ENCODE measurements at regions not wholly inside any gene's neighbourhood (a gene's known extent, or its start where the extent isn't known, plus 50 kb on each side); places are given as distances from the start of the nearest gene placed in this dataset.

DNA sequence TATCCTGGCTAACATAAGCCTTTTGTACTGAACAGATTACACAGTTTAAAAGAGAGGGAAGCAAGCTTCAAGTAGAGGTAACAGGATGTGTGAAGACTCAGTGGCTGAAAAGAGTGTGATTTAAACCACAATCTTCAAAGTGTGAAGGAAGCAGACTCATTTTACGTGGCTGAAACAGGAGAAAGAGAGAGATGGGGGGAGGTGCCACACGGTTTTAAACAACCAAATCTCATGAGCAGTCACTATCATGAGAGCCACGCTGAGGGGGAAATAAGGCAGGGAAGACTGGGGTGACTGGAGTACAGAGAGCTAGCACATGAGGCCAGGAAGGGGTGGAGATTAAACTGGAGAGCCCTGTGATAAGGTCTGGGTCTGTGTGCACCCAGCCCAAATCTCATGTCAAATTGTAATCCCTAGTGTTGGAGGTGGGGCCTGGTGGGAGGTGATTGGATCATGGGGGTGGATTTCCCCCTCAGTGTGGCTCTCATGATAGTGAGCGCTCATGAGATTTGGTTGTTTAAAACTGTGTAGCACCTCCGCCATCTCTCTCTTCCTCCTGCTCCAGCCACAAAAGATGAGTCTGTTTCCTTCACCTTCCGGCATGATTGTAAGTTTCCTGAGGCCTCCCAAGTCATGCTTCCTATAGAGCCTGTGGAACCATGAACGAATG lies 318.6 kb upstream of the CD180 start:
- ChIA-PET CTCF (ENCODE audit: partially characterized antibody) (interaction anchor here (0.8 to 1.4 kb wide), 3 partner anchors 12 to 754 kb away, joined by 3 read pairs; partner anchors contain the start of gene PIK3R1), POLR2A (ENCODE audit: partially characterized antibody) (interaction anchor here (0.8 to 2.0 kb wide), 6 partner anchors 9 to 765 kb away, joined by 3 to 6 read pairs (median 4); partner anchors contain the start of gene PIK3R1)
- H3K4me3 ChIP-seq (ENCODE audit: low read length in 2 of 2), result no peak overlapping the region
- intact Hi-C loops (cut with micrococcal nuclease), result loop anchor here (10.0 kb wide), 1 partner anchor 270 kb away; no protein-coding TSS in a partner anchor
- H3K27me3 ChIP-seq (ENCODE audit: insufficient read depth, low read length), result no peaks in the 10 kb centered on the region
- Mint-ChIP-seq H3K27me3 (no peaks in the 10 kb centered on the region), H3K27ac (peak overlapping the region; percentile 25 to 88 (median 74)), H3K36me3 (no peaks in the 10 kb centered on the region), H3K9me3 (peaks cover 0 to 3% (median 0%) of the 10 kb centered on the region in 8 donors), H3K4me1 (peaks cover 41 to 55% (median 48%) of the 10 kb centered on the region in 4 donors), H3K4me3 (peak overlapping the region in 7 of 8 donors; percentile 32 to 75 (median 60))
- H3K27ac ChIP-seq (ENCODE audit: low read depth, low read length), result no peak overlapping the region
- H3K9me3 ChIP-seq (ENCODE audit: control insufficient read depth in 1 of 2, low read length in 2 of 2), result no peaks in the 10 kb centered on the region
- peak; percentile 45 to 64 (median 56) for DNase-seq
- H3K36me3 ChIP-seq (ENCODE audit: insufficient read depth, low read length), result no peaks in the 10 kb centered on the region
- peaks cover 41% of the 10 kb centered on the region for H3K4me1 ChIP-seq (ENCODE audit: insufficient read depth, low read length)

DNA sequence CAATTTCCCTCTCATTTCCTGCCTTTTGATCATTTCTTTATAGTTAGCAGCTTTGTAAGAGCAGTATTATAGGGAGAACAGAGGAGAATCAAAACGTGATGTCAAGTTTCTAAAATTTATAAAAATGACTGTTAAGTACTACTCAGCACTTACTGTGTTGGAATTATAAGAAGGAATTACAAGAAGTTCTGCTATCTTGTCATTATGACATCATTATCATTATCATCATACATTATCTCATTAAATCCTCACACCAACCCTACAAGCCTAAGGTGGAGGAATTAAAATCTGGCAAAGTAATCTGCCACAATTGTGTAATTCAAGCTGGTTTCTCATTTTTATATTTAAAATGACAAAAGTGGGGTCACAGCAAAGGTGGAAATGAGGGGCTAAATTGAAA lies 316.2 kb upstream of the CD180 start:
- Mint-ChIP-seq H3K4me3 (no peak overlapping the region), H3K27ac (no peak overlapping the region), H3K36me3 (no peaks in the 10 kb centered on the region), H3K27me3 (no peaks in the 10 kb centered on the region), H3K9me3 (peaks cover 0 to 11% (median 0%) of the 10 kb centered on the region in 8 donors), H3K4me1 (peaks cover 34 to 53% (median 46%) of the 10 kb centered on the region in 4 donors)
- Histone ChIP-seq H3K27me3 (ENCODE audit: insufficient read depth, low read length) (no peaks in the 10 kb centered on the region), H3K4me3 (ENCODE audit: low read length in 2 of 2) (no peak overlapping the region), H3K36me3 (ENCODE audit: insufficient read depth, low read length) (no peaks in the 10 kb centered on the region), H3K4me1 (ENCODE audit: insufficient read depth, low read length) (peaks cover 29% of the 10 kb centered on the region), H3K27ac (ENCODE audit: low read depth, low read length) (no peak overlapping the region), H3K9me3 (ENCODE audit: control insufficient read depth in 1 of 2, low read length in 2 of 2) (no peaks in the 10 kb centered on the region)
- intact Hi-C loops (cut with micrococcal nuclease), result loop anchor here (10.0 kb wide), 1 partner anchor 268 kb away; no protein-coding TSS in a partner anchor
- POLR2A ChIA-PET (ENCODE audit: partially characterized antibody), result no interaction called here
- CTCF ChIA-PET (ENCODE audit: partially characterized antibody), result no interaction called here
- DNase-seq, result no peak

DNA sequence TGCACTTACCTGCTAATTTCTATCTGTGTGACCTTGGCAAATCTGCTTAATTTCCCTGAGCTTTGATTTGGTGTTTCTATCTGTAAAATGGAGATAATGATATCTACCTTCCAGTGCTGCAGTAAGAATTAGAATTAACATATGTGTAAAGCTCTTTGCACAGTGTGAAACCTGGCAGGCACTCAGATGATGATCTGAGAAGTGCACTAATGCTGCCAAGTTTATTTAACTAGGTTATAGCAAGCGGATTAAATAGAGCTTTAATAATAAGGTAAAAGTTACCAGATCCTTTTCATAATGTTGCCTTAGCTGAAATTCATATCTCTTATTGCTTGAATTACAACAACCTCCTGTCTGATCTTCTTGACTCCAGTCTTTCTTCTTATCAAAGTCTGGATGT lies 315.3 kb upstream of the CD180 start:
- ChIA-PET POLR2A (ENCODE audit: partially characterized antibody) (no interaction called here), CTCF (ENCODE audit: partially characterized antibody) (no interaction called here)
- no peak for DNase-seq
- Histone ChIP-seq H3K36me3 (ENCODE audit: insufficient read depth, low read length) (no peaks in the 10 kb centered on the region), H3K4me3 (ENCODE audit: low read length in 2 of 2) (no peak overlapping the region), H3K27ac (ENCODE audit: low read depth, low read length) (no peak overlapping the region), H3K27me3 (ENCODE audit: insufficient read depth, low read length) (no peaks in the 10 kb centered on the region), H3K9me3 (ENCODE audit: control insufficient read depth in 1 of 2, low read length in 2 of 2) (no peaks in the 10 kb centered on the region), H3K4me1 (ENCODE audit: insufficient read depth, low read length) (peaks cover 29% of the 10 kb centered on the region)
- H3K36me3 Mint-ChIP-seq, result no peaks in the 10 kb centered on the region
- H3K4me3 Mint-ChIP-seq, result no peak overlapping the region
- peak overlapping the region in 1 of 7 donors; percentile 27 for H3K27ac Mint-ChIP-seq
- no peaks in the 10 kb centered on the region for H3K27me3 Mint-ChIP-seq
- peaks cover 0 to 11% (median 0%) of the 10 kb centered on the region in 8 donors for H3K9me3 Mint-ChIP-seq
- intact Hi-C loops (cut with micrococcal nuclease), result loop anchor here (10.0 kb wide), 1 partner anchor 267 kb away; no protein-coding TSS in a partner anchor
- peaks cover 31 to 53% (median 45%) of the 10 kb centered on the region in 4 donors for H3K4me1 Mint-ChIP-seq

DNA sequence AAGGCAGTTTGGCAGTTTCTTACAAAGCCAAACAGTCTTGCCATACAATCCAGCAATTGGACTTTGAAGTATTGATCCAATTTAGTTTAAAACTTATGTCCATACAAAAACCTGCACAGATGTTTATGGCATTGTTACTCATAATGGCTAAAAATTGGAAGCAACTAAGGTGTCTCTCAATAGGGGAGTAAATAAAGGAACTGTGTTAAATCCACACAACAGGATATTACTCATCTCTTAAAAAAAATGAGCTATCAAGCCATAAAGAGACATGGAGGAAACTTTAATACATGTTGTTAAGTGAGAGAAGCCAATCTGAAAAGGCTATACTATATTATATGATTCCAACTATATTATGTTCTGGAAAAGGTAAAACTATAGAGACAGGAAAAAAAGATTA lies 313.6 kb upstream of the CD180 start:
- no peak for DNase-seq
- no peak overlapping the region for H3K27ac Mint-ChIP-seq
- H3K4me1 Mint-ChIP-seq, result peaks cover 23 to 45% (median 35%) of the 10 kb centered on the region in 4 donors
- POLR2A ChIA-PET (ENCODE audit: partially characterized antibody), result no interaction called here
- intact Hi-C loops (cut with micrococcal nuclease), result loop anchor here (10.0 kb wide), 1 partner anchor 265 kb away; no protein-coding TSS in a partner anchor
- Histone ChIP-seq H3K36me3 (ENCODE audit: insufficient read depth, low read length) (no peaks in the 10 kb centered on the region), H3K9me3 (ENCODE audit: control insufficient read depth in 1 of 2, low read length in 2 of 2) (no peaks in the 10 kb centered on the region), H3K4me1 (ENCODE audit: insufficient read depth, low read length) (peaks cover 20% of the 10 kb centered on the region), H3K4me3 (ENCODE audit: low read length in 2 of 2) (no peak overlapping the region), H3K27me3 (ENCODE audit: insufficient read depth, low read length) (no peaks in the 10 kb centered on the region), H3K27ac (ENCODE audit: low read depth, low read length) (no peak overlapping the region)
- H3K36me3 Mint-ChIP-seq, result no peaks in the 10 kb centered on the region
- peaks cover 0 to 11% (median 0%) of the 10 kb centered on the region in 8 donors for H3K9me3 Mint-ChIP-seq
- peaks cover 2 to 3% of the 10 kb centered on the region in 2 donors for H3K27me3 Mint-ChIP-seq
- no peak overlapping the region for H3K4me3 Mint-ChIP-seq
- CTCF ChIA-PET (ENCODE audit: partially characterized antibody), result no interaction called here

- Histone ChIP-seq H3K9me3 (ENCODE audit: control insufficient read depth in 1 of 2, low read length in 2 of 2) (no peaks in the 10 kb centered on the region), H3K36me3 (ENCODE audit: insufficient read depth, low read length) (no peaks in the 10 kb centered on the region), H3K27ac (ENCODE audit: low read depth, low read length) (no peak overlapping the region), H3K4me3 (ENCODE audit: low read length in 2 of 2) (no peak overlapping the region), H3K4me1 (ENCODE audit: insufficient read depth, low read length) (peaks cover 14% of the 10 kb centered on the region), H3K27me3 (ENCODE audit: insufficient read depth, low read length) (no peaks in the 10 kb centered on the region)
- no peaks in the 10 kb centered on the region for H3K36me3 Mint-ChIP-seq
- ChIA-PET POLR2A (ENCODE audit: partially characterized antibody) (no interaction called here), CTCF (ENCODE audit: partially characterized antibody) (no interaction called here)
- no peak overlapping the region for H3K27ac Mint-ChIP-seq
- peaks cover 17 to 39% (median 29%) of the 10 kb centered on the region in 4 donors for H3K4me1 Mint-ChIP-seq
- H3K4me3 Mint-ChIP-seq, result peak overlapping the region in 1 of 8 donors; percentile 36
- peaks cover 2 to 3% of the 10 kb centered on the region in 2 donors for H3K27me3 Mint-ChIP-seq
- intact Hi-C loops (cut with micrococcal nuclease), result loop anchor here (10.0 kb wide), 1 partner anchor 265 kb away; no protein-coding TSS in a partner anchor
- H3K9me3 Mint-ChIP-seq, result peaks cover 0 to 11% (median 0%) of the 10 kb centered on the region in 8 donors
- DNase-seq, result no peak
Observed at GRCh38 chr5:67509402-67510186, 313.0 kb upstream of the CD180 start.

- peak overlapping the region in 1 of 7 donors; percentile 32 for H3K27ac Mint-ChIP-seq
Observed at GRCh38 chr5:67506241-67506640, 309.6 kb upstream of the CD180 start.

DNA sequence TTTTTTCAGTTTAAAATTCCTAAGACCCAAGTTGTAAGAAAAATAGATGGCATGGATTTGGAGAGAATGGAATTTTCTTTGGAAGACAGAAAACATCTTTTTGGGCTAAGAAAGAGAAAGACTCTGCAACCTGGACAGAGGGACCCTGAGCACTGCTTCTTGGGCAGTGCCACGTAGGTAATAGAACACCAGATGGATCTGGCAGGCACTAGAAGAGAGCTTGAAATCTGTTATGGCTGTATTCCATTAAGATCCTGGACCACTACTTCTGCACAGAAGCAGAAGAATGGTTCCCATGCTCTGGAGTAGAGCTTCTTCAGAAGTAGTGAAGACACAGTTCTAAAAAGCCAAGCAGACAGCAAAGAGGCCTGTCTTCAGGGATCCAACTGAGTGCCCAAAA lies 306.4 kb upstream of the CD180 start:
- peaks cover 0 to 17% (median 9%) of the 10 kb centered on the region in 8 donors for H3K9me3 Mint-ChIP-seq
- Histone ChIP-seq H3K9me3 (ENCODE audit: control insufficient read depth in 1 of 2, low read length in 2 of 2) (no peaks in the 10 kb centered on the region), H3K27ac (ENCODE audit: low read depth, low read length) (no peak overlapping the region), H3K36me3 (ENCODE audit: insufficient read depth, low read length) (no peaks in the 10 kb centered on the region), H3K4me1 (ENCODE audit: insufficient read depth, low read length) (no peaks in the 10 kb centered on the region), H3K4me3 (ENCODE audit: low read length in 2 of 2) (no peak overlapping the region), H3K27me3 (ENCODE audit: insufficient read depth, low read length) (no peaks in the 10 kb centered on the region)
- peaks cover 0 to 1% of the 10 kb centered on the region in 2 donors for H3K36me3 Mint-ChIP-seq
- ChIA-PET CTCF (ENCODE audit: partially characterized antibody) (interaction anchor here (1.1 to 2.5 kb wide), 2 partner anchors 9 to 12 kb away, joined by 3 to 7 read pairs; no protein-coding TSS in a partner anchor), POLR2A (ENCODE audit: partially characterized antibody) (no interaction called here)
- intact Hi-C loops (cut with micrococcal nuclease), result no loop called here
- H3K27me3 Mint-ChIP-seq, result peaks cover 5 to 6% of the 10 kb centered on the region in 2 donors
- no peak overlapping the region for H3K4me3 Mint-ChIP-seq
- no peaks in the 10 kb centered on the region for H3K4me1 Mint-ChIP-seq
- DNase-seq, result no peak
- no peak overlapping the region for H3K27ac Mint-ChIP-seq

More at GRCh38 chr5:67506241-67506640, 309.6 kb upstream of the CD180 start:
- POLR2A ChIA-PET (ENCODE audit: partially characterized antibody), result interaction anchor here (1.0 kb wide), 1 partner anchor 8 kb away, joined by 3 read pairs; no protein-coding TSS in a partner anchor
- CTCF ChIA-PET (ENCODE audit: partially characterized antibody), result interaction anchor here (1.3 kb wide), 1 partner anchor 11 kb away, joined by 3 read pairs; no protein-coding TSS in a partner anchor
- Mint-ChIP-seq H3K4me1 (peaks cover 2 to 14% (median 11%) of the 10 kb centered on the region in 4 donors), H3K9me3 (peaks cover 0 to 11% (median 0%) of the 10 kb centered on the region in 8 donors), H3K4me3 (no peak overlapping the region), H3K36me3 (no peaks in the 10 kb centered on the region), H3K27me3 (peaks cover 4 to 5% of the 10 kb centered on the region in 2 donors)
- no peaks in the 10 kb centered on the region for H3K4me1 ChIP-seq (ENCODE audit: insufficient read depth, low read length)
- no peak overlapping the region for H3K27ac ChIP-seq (ENCODE audit: low read depth, low read length)
- H3K4me3 ChIP-seq (ENCODE audit: low read length in 2 of 2), result no peak overlapping the region
- no peaks in the 10 kb centered on the region for H3K36me3 ChIP-seq (ENCODE audit: insufficient read depth, low read length)
- no peaks in the 10 kb centered on the region for H3K9me3 ChIP-seq (ENCODE audit: control insufficient read depth in 1 of 2, low read length in 2 of 2)
- no peak for DNase-seq
- H3K27me3 ChIP-seq (ENCODE audit: insufficient read depth, low read length), result no peaks in the 10 kb centered on the region
- intact Hi-C loops (cut with micrococcal nuclease), result no loop called here
